HG03280 (cell line): ENCODE measurements at regions not wholly inside any gene's neighbourhood (a gene's known extent, or its start where the extent isn't known, plus 50 kb on each side); places are given as distances from the start of the nearest gene placed in this dataset.
"Not testable (repeated sequence)": the region's sequence is repeated elsewhere in the genome, so short reads cannot be mapped to it uniquely, and the experiment has no call there.

Experiments
- ATAC-seq: cut with Tn5 transposase; IDR thresholded peaks from one replicate; pipeline ENCODE4 v1.9.1; 2021; ENCODE audit warnings: mild to moderate bottlenecking, moderate library complexity; ENCODE audit not compliant: unreplicated experiment

- ATAC-seq = no peak
Measured at GRCh38 chr11:109677231-109677630, 255.2 kb downstream of the C11orf87 start.

- ATAC-seq = no peak
Measured at GRCh38 chr11:109677876-109678275, 255.9 kb downstream of the C11orf87 start.

- ATAC-seq = no peak
Measured at GRCh38 chr11:109680127-109680526, 258.1 kb downstream of the C11orf87 start.

- ATAC-seq = not testable (repeated sequence)
Measured at GRCh38 chr11:109682788-109683187, 260.8 kb downstream of the C11orf87 start.

- ATAC-seq = no peak
Measured at GRCh38 chr11:109695696-109696095, 273.7 kb downstream of the C11orf87 start.

GRCh38 chr11:109696191-109696897, 274.4 kb downstream of the C11orf87 start:
- ATAC-seq = no peak

DNA sequence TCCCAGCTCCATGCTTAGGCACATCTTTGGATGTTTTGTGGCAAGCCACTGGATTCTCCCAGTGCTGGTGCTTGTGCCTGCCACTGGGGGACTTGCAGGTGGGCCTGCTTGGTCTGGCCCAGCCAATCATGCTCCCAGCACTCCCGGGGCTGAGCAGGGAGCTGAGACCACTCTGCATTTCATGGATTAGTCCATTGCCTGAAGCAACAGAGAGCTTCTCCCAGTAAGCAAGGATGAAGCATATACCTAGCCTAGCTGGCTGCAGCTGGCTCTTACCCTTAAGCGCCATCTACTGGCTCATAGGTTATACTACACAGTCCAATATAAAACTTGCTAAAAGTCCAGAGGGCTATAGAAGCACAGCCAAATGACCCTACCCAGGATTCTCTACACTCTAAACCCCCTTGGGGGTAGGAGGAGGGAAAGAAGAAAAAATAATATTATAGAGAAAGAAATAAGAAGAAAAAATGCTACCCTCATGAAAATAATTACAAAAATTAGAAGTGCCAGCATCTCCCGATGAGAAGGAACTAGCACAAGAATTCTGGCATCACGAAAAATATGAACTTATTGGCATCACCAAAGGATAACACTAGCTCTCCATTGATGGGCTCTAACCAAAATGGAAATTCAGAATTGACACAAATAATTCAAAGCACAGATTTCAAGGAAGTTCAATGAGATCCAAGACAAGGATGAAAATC, 275.3 kb downstream of the C11orf87 start:
- ATAC-seq = no peak

DNA sequence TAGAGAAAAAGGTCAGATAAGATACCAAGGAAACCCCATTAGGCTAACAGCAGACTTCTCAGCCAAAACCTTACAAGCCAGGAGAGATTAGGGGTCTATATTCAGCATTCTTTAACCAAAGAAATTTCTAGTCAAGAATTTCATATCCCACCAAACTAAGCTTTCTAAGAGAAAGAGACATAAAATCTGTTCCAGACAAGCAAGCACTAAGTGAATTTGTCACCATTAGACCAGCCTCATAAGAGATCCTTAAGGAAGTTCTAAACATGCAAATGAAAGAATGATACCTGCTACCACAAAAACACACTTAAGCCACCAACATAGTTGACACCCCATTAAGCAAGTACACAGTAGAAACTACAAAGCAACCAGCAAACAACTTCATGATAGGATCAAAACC, 276.2 kb downstream of the C11orf87 start:
- ATAC-seq = no peak

GRCh38 chr11:109704432-109704831, 282.4 kb downstream of the C11orf87 start:
- ATAC-seq = no peak

DNA sequence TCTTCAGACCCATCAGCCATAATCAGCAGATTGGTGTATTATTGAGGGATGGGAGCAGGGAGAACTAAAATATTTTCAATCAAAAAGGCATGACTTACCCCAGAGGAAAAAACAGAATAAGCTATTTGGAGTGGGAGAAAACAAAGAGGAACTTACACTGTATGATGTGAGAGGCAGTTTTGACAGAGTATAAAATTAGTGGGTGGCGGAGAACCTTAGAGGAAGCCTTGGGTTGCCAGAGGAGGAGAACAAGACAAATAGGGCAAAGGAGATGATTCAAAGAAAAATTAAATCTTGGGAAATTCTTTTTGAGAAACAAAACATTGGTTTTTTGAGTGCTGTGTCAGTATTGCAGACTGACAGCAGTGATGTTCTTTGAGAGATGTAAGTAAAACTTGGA, 285.0 kb downstream of the C11orf87 start:
- ATAC-seq = no peak

- ATAC-seq = no peak
Measured at GRCh38 chr11:109707411-109707810, 285.4 kb downstream of the C11orf87 start.

GRCh38 chr11:109708184-109708583, 286.2 kb downstream of the C11orf87 start:
- no peak for ATAC-seq

DNA sequence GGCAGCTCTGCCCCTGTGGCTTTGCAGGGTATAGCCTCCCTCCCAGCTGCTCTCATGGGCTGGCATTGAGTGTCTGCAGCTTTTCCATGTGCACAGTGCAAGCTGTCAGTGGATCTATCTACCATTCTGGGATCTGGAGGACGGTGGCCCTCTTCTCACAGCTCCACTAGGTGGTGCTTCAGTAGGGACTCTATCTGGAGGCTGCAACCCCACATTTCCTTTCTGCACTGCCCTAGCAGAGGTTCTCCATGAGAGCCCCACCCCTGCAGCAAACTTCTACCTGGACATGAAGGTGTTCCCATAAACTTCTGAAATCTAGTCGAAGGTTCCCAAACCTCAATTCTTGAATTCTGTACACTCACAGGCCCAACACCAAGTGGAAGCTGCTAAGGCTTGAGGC, 292.5 kb downstream of the C11orf87 start:
- ATAC-seq = not testable (repeated sequence)

DNA sequence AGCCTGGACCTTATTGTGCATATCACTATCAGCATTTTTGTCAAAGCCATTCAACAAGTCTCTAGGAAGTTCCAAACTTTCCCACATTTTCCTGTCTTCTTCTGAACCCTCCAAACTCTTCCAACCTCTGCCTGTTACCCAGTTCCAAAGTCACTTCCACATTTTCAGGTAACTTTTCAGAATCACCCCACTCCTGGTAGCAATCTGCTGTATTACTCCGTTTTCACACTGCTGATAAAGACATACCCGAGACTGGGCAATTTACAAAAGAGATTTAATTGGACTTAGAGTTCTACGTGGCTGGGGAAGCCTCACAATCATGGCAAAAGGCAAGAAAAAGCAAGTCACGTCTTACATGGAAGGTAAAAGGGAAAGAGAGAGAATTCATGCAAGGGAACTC, 293.4 kb downstream of the C11orf87 start:
- ATAC-seq = not testable (repeated sequence)

DNA sequence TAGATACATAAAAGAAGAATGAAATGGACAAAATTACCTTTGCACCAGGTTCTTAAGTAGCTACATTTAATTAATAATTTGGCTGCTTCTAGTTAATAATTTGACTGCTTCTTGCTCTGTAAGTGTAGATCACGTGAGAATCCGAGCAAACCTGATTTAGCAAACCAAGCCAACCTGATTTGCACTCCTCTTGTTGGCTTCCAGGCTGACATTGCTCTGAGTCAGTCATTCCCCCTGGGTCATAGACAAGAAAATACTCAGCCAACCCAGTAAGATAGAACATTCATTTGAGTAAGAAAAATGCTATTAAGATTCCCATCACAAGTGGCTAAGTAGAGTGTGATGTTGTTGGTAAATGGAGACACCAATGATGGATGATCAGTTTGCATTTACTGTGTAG, 304.1 kb downstream of the C11orf87 start:
- ATAC-seq = no peak

GRCh38 chr11:109728056-109728455, 306.1 kb downstream of the C11orf87 start:
- ATAC-seq = no peak

GRCh38 chr11:109729761-109730160, 307.8 kb downstream of the C11orf87 start:
- no peak for ATAC-seq

DNA sequence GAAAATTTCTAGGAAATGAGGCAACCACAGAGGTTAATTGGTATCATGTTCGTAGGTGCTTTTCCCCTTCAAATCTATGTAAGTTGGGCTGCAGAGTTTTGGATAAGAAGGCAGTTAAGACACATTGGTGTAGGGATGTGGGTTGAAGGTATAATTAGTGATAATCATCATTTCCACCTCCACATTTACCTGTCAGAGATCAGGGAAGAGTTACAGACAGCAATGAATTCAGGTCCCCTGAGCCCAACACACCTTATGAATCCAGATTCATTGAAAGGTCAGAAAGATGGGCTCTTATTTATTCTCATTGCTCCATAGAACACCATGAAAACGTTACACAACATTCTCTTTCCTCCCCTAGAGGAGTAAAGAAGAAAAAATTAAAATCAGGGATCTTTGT, 308.7 kb downstream of the C11orf87 start:
- ATAC-seq = no peak

DNA sequence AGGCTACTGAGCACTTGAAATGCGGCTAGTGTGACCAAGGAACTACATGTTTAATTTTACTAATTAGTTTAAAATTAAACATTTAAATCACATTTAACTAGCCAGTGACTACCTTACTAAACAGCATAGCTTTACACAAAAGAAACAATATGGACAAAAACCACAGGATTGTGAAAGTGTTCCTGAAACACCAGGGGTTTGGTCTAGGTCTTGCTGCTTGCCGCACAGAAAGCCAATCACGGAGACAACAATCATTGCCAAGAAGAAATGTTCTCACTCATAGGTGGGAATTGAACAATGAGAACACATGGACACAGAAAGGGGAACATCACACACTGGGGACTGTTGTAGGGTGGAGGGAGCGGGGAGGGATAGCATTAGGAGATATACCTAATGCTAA, 309.5 kb downstream of the C11orf87 start:
- ATAC-seq = no peak

- ATAC-seq = no peak
Measured at GRCh38 chr11:109733245-109733644, 311.3 kb downstream of the C11orf87 start.

GRCh38 chr11:109734566-109734965, 312.6 kb downstream of the C11orf87 start:
- ATAC-seq = no peak

DNA sequence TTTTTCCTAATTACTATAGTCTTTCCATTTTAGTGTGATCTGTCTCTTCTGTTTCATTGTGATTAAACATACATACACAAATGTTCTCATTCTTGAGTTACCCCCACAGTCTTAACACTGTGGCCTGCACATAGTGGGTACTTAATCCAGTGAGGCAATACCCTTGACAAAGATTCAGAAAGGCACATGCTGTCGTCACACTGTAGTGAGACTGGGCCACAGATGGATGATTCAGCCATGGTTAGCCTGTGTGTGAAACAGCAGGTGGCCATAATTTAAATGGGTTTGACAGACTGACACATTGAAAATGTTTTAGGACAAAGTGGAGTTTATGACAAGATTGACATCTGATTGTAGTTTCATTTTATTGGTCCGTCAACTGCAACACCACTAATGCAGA, 313.1 kb downstream of the C11orf87 start:
- no peak for ATAC-seq

- ATAC-seq = no peak
Measured at GRCh38 chr11:109739379-109739778, 317.4 kb downstream of the C11orf87 start.
